Suprapubic skin (tissue), 4 donors: ENCODE measurements at regions not wholly inside any gene's neighbourhood (a gene's known extent, or its start where the extent isn't known, plus 50 kb on each side); places are given as distances from the start of the nearest gene placed in this dataset.
"Not testable (repeated sequence)": the region's sequence is repeated elsewhere in the genome, so short reads cannot be mapped to it uniquely, and the experiment has no call there.

Experiments used
- DNase-seq, 2 donors: peaks; one replicate each; pipeline ENCODE4 v3.0.0-alpha.2; 2019; ENCODE audit warnings: low spot score in 2 of 2
- H3K27ac ChIP-seq: fragments of 200-600 bp; sonication (generic); one replicate; pipeline ENCODE4 v1.5.1; 2019
- H3K27me3 ChIP-seq: fragments of 200-600 bp; sonication (generic); one replicate; pipeline ENCODE4 v1.5.1; 2019
- H3K36me3 ChIP-seq: fragments of 200-600 bp; sonication (generic); one replicate; pipeline ENCODE4 v1.5.1; 2019
- H3K4me1 ChIP-seq: fragments of 200-600 bp; sonication (generic); one replicate; pipeline ENCODE4 v1.5.1; 2019
- H3K4me3 ChIP-seq: fragments of 200-600 bp; sonication (generic); one replicate; pipeline ENCODE4 v1.5.1; 2019; ENCODE audit warnings: mild to moderate bottlenecking
- H3K9me3 ChIP-seq: fragments of 200-600 bp; sonication (generic); one replicate; pipeline ENCODE4 v1.5.1; 2019
- EP300 ChIP-seq: sonication (generic); formaldehyde crosslinking; IDR thresholded peaks from one replicate; pipeline ENCODE4 v1.6.1; 2017; ENCODE audit warnings: antibody characterized with exemption
- POLR2A ChIP-seq, 2 donors: fragments of 450-650 bp; IDR thresholded peaks; one replicate each; pipeline ENCODE4 v1.6.1; 2017; ENCODE audit warnings: antibody characterized with exemption in 2 of 2, mild to moderate bottlenecking in 2 of 2, moderate library complexity in 2 of 2
- POLR2AphosphoS5 ChIP-seq, 3 donors: sonication (generic); formaldehyde crosslinking; IDR thresholded peaks; one replicate each; pipeline ENCODE4 v1.6.1; 2017; ENCODE audit warnings: antibody characterized with exemption in 3 of 3
- WGBS: methylation state at CpG from one replicate; pipeline ENCODE4 v1.1.5; 2018; 5-methylcytosine and 5-hydroxymethylcytosine counted together
- TF ChIP-seq, protein P1 (sequence below), 2 donors: fragments of 200-600 bp in 1 of 2; fragments of 450-650 bp in 1 of 2; sonication (generic) in 1 of 2; IDR thresholded peaks; one replicate each; pipeline ENCODE4 v1.5.1; 2016 to 2019; ENCODE audit warnings: antibody characterized with exemption in 2 of 2, mild to moderate bottlenecking in 1 of 2, moderate library complexity in 1 of 2

DNA sequence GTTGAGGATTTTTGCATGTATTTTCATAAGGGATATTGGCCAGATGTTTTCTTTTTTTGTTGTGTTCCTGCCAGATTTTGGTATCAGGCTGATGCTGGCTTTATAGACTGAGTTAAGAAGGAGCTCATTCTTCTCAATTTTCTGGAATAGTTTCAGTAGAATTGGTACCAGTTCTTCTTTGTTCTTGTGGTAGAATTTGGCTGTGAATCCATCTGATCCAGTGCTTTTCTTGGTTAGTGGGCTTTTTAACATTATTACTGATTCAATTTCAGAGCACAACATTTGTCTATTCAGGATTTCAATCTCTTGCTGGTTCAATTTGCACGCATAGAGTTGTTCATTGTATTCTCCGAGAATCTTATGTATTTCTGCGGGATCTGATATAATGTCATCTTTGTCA is 136.5 kb upstream of the FOXG1 start:
- Histone ChIP-seq H3K4me1 (no peaks in the 10 kb centered on the region), H3K27ac (no peak overlapping the region), H3K9me3 (no peaks in the 10 kb centered on the region), H3K4me3 (no peak overlapping the region), H3K36me3 (no peaks in the 10 kb centered on the region), H3K27me3 (no peaks in the 10 kb centered on the region)
- WGBS = 74% methylated on average over 3 of the region's 3 CpGs
- TF ChIP-seq, protein P1, sequence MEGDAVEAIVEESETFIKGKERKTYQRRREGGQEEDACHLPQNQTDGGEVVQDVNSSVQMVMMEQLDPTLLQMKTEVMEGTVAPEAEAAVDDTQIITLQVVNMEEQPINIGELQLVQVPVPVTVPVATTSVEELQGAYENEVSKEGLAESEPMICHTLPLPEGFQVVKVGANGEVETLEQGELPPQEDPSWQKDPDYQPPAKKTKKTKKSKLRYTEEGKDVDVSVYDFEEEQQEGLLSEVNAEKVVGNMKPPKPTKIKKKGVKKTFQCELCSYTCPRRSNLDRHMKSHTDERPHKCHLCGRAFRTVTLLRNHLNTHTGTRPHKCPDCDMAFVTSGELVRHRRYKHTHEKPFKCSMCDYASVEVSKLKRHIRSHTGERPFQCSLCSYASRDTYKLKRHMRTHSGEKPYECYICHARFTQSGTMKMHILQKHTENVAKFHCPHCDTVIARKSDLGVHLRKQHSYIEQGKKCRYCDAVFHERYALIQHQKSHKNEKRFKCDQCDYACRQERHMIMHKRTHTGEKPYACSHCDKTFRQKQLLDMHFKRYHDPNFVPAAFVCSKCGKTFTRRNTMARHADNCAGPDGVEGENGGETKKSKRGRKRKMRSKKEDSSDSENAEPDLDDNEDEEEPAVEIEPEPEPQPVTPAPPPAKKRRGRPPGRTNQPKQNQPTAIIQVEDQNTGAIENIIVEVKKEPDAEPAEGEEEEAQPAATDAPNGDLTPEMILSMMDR (IDR thresholded peaks at IDR 0.05) = no peak
- TF ChIP-seq POLR2A (IDR thresholded peaks at IDR 0.05) (no peak), EP300 (no peak), POLR2AphosphoS5 (IDR thresholded peaks at IDR 0.05) (no peak)
- no peak for DNase-seq

DNA sequence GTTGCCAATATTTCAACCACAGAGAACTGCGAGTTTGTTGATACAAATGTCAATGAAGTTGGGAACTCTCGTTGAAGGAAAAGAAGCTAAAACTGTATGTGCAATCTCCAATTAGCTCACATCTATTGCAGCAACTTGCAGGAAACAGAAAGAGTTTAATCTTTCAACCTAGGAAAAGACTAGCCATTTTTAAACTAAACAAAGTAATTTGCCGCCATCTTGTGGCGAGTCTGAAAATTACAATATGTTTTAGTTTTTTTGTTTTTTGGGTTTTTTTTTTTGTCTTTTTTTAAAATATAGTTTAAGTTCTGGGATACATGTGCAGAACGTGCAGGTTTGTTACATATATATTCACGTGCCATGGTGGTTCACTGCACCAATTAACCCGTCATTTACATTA is 131.2 kb upstream of the FOXG1 start:
- Histone ChIP-seq H3K4me1 (no peaks in the 10 kb centered on the region), H3K27me3 (no peaks in the 10 kb centered on the region), H3K9me3 (no peaks in the 10 kb centered on the region), H3K36me3 (no peaks in the 10 kb centered on the region), H3K27ac (no peak overlapping the region), H3K4me3 (no peak overlapping the region)
- TF ChIP-seq POLR2A (IDR thresholded peaks at IDR 0.05) (no peak), EP300 (no peak), POLR2AphosphoS5 (IDR thresholded peaks at IDR 0.05) (no peak)
- TF ChIP-seq, protein P1 (IDR thresholded peaks at IDR 0.05) = peak in 1 of 2 donors; percentile 24
- DNase-seq = no peak
- 4% methylated on average over 7 of the region's 7 CpGs for WGBS

DNA sequence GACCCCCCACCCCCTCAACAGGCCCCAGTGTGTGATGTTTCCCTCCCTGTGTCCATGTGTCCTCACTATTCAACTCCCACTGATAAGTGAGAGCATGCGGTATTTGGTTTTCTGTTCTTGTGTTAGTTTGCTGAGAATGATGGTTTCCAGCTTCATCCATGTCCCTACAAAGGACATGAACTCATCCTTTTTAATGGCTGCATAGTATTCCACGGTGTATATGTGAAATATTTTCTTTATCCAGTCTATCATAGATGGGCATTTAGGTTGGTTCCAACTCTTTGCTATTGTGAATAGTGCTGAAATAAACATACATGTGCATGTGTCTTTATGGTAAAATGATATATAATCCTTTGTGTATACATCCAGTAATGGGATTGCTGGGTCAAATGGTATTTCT is 130.8 kb upstream of the FOXG1 start:
- H3K27me3 ChIP-seq, DNase-seq: not testable (repeated sequence)
- WGBS = 56% methylated on average over 2 of the region's 2 CpGs

DNA sequence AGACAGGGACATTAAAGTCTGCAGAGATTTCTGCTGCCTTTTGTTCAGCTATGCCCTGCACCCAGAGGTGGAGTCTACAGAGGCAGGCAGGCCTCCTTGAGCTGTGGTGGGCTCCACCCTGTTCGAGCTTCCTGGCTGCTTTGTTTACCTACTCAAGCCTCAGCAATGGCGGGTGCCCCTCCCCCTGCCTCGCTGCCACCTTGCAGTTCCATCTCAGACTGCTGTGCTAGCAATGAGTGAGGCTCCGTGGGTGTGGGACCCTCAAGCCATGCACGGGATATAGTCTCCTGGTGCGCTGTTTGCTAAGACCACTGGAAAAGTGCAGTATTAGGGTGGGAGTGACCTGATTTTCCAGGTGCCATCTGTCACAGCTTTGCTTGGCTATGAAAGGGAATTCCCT is 125.4 kb upstream of the FOXG1 start:
- not testable (repeated sequence) for H3K9me3 ChIP-seq, H3K4me1 ChIP-seq, DNase-seq, H3K4me3 ChIP-seq, H3K27me3 ChIP-seq, H3K36me3 ChIP-seq, H3K27ac ChIP-seq
- 100% methylated on average over 2 of the region's 6 CpGs for WGBS

More for the DNA sequence above, 130.8 kb upstream of the FOXG1 start:
- not testable (repeated sequence) for H3K4me3 ChIP-seq, H3K27ac ChIP-seq, H3K4me1 ChIP-seq, H3K9me3 ChIP-seq, H3K36me3 ChIP-seq

DNA sequence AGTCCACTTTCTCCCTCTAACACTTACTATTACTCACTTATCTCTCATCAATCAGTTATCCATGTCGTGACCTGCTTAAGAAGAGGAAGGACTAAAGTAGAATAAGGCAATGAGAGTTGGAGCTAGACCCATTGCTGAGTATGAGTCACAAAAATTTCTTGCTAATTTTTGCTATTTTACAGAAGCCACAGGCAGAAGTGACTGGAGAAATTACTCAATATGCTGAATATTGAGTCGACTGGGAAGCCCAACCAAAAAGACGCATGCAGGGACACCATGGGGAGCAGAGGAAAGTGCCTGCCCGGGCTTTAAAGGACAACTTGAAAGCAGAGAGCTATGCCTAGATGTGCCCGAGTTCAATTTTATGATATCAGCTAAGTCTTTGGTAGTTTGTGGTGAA is 115.4 kb upstream of the FOXG1 start:
- Histone ChIP-seq H3K27ac (no peak overlapping the region), H3K4me3 (no peak overlapping the region), H3K36me3 (no peaks in the 10 kb centered on the region), H3K27me3 (no peaks in the 10 kb centered on the region), H3K4me1 (no peaks in the 10 kb centered on the region), H3K9me3 (no peaks in the 10 kb centered on the region)
- 79% methylated on average over 5 of the region's 5 CpGs for WGBS
- no peak for DNase-seq
- TF ChIP-seq EP300 = no peak
- TF ChIP-seq, protein P1 (IDR thresholded peaks at IDR 0.05) = no peak
- TF ChIP-seq POLR2AphosphoS5 (IDR thresholded peaks at IDR 0.05) = no peak

DNA sequence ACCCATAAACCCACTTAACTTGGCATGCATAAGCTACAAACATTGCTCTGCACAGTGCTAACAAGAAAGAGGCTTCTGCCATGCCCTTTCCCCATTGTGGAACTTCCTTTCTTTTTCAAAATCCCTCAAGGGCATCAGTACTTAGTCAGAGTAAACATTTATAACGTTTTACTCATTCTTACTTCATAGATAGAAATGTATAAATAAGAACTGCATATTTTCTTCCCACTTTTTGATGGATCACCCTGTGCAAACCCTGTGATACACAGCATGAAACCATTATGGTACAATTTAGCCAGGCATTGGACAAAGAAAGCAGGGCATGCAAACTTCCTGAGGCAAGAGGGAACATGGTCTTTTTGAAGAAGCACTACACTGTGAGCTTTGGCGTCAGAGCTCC is 113.8 kb upstream of the FOXG1 start:
- TF ChIP-seq, protein P1 (IDR thresholded peaks at IDR 0.05) = no peak
- no peak for TF ChIP-seq POLR2AphosphoS5 (IDR thresholded peaks at IDR 0.05)
- no peak for TF ChIP-seq EP300
- no peak for TF ChIP-seq POLR2A (IDR thresholded peaks at IDR 0.05)
- DNase-seq = no peak
- 22% methylated on average over 2 of the region's 2 CpGs for WGBS
- Histone ChIP-seq H3K4me3 (no peak overlapping the region), H3K36me3 (no peaks in the 10 kb centered on the region), H3K4me1 (no peaks in the 10 kb centered on the region), H3K9me3 (no peaks in the 10 kb centered on the region), H3K27me3 (no peaks in the 10 kb centered on the region), H3K27ac (no peak overlapping the region)
